HG03139 (cell line): ENCODE measurements at regions not wholly inside any gene's neighbourhood (a gene's known extent, or its start where the extent isn't known, plus 50 kb on each side); places are given as distances from the start of the nearest gene placed in this dataset.

Experiments
- ATAC-seq: cut with Tn5 transposase; IDR thresholded peaks from one replicate; pipeline ENCODE4 v1.9.1; 2021; ENCODE audit not compliant: unreplicated experiment

- ATAC-seq = no peak
Measured at GRCh38 chr7:127446842-127447241, 54.3 kb upstream of the ZNF800 start.
